ENCODE measurements at regions not wholly inside any gene's neighbourhood (a gene's known extent, or its start where the extent isn't known, plus 50 kb on each side); places are given as distances from the start of the nearest gene placed in this dataset.
"Not testable (repeated sequence)": the region's sequence is repeated elsewhere in the genome, so short reads cannot be mapped to it uniquely, and the experiment has no call there.

DNA sequence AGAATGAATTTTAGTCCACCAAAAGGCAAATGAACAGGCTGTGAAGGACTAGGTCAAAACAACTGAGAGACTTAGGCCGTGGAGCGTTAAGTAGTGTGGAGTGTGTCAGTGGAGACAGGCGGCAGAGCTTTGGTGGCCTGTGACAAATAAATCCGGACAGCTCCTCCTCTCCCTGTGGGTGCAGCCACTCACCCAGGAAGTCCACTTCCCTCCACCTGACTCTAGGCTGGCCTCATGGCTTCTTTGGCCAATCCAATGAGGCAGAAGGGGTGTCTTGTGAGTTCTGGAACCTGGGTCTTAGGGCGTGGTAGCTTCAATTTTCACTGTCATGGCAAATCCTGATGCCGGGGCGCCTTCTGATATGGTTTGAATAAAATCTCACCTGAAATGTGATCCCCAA is 180.9 kb upstream of the C14orf180 start:
- no peak for DNase-seq (ENCODE audit: low read depth in 2 of 2)

DNA sequence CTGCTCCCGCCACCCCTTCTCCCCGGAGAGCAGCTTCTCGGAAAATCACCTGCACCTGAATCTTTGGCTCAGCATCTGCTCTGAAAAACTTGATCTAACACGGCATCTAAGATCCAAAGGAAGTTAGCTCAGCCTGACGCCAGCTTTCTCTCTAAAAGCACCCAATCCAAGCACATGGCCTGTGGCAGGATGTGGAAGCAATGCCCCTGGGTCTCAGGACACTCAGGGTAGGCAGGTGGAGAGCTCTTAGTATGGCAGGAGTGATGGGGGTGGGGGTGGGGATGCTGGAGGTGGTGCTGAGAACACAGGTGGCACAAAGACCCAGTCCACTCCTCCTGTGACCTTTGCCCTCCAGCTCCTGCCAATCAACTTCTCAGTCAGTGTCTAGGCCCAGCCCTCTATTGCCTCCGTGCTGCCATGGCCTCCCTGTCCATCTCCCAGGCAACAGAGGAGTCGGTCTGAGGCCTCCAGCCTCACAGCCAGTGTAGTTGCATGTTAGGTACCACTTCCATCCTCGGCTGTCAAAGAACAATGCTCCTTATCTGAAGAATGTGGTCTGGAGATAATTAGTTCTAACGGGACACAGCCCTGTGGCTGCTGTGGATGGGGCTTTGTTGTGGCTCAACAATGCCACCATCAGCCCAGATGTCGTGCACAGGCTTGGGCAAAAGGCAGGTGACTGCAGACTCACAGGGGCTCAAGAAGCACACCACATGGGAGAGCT is 180.0 kb upstream of the C14orf180 start:
- DNase-seq (ENCODE audit: low read depth in 2 of 2) = no peak

DNA sequence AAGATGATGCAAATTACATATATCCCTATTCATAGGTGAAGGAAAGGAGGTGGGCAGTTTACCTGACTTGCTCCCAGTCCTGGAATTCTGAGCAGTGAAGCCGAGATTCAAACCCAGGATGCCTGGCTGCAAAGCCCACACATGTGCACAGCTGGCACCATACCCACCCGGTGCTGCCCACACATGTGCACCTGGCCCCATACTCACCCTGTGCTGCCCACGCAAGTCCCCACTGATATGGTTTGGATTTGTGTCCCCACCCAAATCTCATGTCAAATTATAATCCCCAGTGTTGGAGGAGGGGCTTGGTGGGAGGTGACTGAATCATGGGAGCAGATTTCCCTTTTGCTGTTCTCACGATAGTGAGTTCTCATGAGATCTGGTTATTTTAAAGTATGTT is 179.2 kb upstream of the C14orf180 start:
- no peak for DNase-seq (ENCODE audit: low read depth in 2 of 2)

DNA sequence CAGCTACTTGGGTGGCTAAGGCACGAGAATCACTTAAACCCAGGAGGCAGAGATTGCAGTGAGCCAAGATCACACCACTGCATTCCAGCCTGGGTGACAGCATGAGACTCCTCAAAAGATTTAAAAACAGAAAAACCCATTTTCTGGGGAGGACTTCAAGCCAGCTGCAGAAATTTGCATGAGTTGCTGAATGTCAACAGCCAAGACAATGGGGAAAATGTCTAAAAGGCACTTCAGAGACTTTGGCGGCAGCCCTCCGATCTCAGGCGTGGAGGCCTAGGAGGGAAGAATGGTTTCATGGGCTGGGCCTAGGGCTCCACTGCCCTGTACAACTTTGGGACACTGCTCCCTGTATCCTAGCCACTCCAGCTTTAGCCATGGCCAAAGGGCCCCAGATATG is 177.8 kb upstream of the C14orf180 start:
- no peak for DNase-seq (ENCODE audit: low read depth in 2 of 2)

DNA sequence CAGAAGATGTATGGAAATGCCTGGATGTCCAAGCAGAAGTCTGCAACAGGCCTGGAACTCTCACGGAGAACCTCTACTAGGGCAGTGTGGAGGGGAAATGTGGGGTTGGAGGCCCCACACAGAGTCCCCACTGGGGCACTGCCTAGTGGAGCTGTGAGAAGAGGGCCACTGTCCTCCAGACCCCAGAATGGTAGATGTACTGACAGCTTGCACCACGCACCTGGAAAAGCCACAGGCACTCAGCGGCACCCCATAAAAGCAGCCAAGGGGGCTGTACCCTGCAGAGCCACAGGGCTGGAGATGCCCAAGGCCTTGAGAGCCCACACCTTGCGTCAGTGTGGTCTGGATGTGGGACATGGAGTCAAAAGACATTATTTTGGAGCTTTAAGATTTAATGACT is 177.3 kb upstream of the C14orf180 start:
- DNase-seq (ENCODE audit: low read depth in 2 of 2) = not testable (repeated sequence)

DNA sequence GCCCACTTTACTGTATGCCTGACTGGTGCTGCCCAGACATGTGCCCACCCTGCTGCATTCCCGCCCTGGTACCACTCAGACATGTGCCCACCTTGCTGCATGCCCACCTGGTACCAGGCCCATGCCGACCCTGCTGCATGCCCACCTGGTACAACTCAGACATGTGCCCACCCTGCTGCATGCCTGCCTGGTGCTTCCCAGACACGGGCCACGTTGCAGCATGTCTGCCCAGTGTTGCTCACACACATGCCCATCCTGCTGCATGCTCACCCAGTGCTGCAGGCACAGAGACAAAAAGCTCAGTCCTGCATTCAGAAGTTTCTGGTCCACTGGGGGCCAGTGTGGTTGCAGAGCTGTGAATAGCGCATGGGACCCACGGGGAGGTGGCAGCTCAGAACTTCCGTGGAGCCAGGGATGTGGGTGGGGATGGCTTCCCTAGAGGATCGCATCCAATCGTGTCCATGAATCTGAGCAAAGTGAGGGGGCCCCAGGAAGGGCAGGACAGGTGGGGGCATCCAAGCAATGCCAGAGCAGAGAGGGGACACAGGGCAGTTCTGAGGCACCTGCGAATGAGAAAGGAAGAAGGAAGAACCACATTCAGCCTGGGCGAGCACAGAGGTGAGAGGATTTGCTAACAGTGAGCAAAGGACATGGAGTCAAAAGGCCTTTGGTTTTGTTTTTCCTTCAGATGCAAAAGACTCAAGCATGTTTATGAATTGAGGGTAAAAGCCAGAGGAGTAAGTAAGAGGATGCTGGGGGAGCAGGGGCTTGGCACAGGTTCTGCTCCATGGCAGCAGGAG is 175.9 kb upstream of the C14orf180 start:
- DNase-seq (ENCODE audit: low read depth in 2 of 2) = no peak

DNA sequence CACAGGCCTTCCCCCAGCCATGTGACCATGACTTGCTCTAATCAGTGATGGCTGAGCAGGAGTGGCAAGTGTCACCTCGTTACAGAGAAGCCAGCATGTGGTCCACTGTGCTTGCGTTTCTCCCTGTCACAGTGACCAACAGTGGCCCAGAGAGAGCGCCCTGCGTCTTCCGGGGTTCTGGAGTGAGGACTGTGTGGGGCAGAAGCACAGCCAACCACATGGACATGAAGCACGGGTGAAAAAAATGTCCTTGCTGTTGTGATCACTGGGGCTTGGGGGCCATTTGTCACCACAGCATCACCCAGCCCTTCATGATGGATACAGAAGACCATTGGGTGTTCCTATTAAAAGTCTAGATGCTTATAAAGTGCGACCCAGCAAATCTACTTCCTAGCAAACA is 174.6 kb upstream of the C14orf180 start:
- no peak for DNase-seq (ENCODE audit: low read depth in 2 of 2)

DNA sequence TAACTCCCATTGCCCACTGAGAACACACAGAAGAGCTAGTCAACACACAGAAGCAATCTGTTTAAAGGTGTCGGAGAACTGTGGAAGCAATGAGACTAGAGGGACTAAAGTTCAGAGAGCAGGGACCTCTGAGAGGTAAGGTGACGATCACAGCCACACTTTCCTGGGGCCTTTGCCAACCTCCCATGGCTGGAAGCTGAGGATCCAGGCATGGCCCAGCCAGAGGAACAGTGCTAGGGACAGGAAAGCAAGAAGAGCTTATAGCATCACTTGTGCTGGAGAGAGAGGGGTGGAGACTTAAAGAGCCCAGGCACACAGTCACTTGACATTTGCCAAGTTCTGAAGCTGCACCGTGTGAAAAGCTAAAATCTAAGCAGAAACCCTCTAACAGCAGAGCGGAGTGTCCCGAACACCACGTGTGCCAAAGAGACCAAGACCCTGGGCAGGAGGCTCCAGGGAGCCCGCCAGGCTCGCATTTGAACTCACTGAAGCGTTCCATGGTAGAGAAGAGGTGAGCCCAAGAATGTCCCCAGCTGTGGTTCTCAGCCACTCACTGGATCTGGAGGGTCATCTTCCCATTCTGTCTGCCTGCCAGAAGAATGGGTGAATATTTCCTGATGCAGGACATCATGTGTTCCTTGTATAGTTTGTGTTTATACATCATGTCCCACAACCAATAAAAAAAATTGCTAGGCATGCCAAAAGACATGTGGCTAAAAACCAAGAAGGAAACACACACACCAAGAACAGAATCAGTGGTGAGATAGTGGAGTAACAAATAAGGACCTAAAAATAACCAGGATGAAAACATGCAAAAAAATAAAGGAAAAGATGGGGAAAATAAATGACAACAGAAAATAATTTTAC is 174.0 kb upstream of the C14orf180 start:
- no peak for DNase-seq (ENCODE audit: low read depth in 2 of 2)

DNA sequence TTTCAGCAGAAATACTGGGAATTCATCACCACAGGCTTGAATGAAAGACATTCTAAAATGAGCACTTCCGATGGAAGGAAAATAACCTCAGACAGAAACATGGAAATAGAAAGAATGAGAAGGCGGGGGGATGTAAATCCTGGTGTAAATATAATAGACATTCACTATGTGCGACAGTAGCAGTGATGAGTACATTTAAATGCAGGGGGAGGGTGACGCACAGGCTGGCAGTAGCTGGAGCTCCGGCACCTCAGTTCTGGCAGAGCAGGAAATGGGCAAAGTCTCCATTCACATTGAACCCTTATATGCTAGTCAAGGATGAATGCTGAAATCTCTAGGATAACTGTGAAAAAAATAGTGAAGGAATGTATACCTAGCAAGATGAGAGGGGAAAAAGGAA is 172.7 kb upstream of the C14orf180 start:
- no peak for DNase-seq (ENCODE audit: low read depth in 2 of 2)

DNA sequence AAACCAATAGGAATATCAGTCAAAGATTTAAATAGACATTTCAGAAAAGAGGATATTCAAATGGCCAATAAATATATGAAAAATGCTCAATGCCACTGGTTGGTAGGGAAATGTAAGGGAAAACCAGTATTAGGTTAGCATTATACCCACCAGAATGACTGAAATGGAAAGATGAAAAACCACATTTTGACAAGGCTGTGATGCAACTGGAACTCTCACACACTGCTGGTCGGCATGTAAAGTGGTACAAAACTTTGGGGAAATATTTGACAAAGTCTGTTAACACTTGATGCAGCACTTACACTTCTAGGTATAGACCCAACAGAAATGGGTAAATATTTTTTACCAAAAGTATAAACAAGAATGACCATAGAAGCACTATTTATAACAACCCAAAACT is 163.2 kb upstream of the C14orf180 start:
- no peak for DNase-seq (ENCODE audit: low read depth in 2 of 2)

DNA sequence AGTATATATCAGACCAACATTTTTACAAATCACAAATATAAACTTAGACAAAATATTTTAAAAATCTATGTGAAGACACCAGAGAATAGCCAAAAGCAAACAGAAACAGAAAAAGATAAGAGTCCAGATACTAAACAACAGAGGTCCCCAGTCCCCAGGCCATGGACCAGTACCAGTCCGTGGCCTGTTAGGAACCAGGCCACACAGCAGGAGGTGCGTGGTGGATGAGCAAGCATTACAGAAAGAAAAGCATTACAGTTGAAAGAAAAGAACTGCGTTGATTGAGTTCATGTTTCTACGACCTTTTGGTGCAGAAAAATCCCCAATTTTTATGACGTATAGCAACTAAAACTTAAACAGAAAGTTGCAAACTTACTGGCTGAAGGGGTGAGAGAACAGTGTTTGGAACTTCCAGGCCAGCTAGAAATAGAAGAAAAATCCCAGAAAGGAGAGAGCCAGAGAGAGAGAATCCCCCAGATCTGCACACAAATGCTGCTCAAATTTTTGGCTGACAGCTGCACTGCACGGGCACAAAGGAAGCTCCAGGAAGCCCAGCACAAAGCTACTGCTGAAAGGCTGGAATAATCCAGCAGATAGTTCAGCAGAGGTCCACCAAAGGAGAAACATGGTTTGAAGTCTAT is 159.6 kb upstream of the C14orf180 start:
- no peak for DNase-seq (ENCODE audit: low read depth in 2 of 2)

DNA sequence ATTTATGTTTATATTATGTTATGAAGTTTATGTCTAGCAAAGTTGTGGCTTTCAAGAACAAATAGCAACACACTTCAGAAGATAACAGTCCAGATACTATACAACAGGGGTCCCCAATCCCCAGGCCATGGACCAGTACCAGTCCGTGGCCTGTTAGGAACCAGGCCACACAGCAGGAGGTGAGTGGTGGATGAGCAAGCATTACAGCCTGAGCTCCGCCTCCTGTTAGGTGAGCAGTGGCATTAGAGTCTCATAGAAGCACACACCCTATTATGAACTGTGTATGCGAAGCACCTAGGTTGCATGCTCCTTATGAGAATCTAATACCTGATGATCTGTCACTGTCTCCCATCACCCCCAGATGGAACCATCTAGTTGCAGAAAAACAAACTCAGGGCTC is 159.0 kb upstream of the C14orf180 start:
- not testable (repeated sequence) for DNase-seq (ENCODE audit: low read depth in 2 of 2)

DNA sequence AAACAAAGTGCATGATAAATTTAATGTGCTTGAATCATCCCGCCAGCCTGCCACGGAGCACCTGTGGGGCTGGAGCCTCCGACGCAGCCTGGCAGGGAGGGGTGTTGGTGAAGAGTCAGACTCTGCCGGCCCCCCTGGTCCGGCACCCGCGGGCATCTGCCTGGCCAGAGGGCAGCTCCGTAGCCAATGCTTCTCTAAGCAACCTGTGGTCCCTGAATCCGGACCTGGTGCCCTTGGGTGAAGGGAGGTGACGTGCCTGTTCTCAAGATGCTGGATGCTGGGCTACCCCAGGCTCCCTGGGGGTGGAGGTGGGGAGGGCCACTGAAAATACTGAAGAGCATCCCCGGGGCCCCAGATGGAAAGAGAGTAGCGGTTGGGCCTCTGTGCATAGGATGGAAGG is 158.6 kb upstream of the C14orf180 start:
- no peak for DNase-seq (ENCODE audit: low read depth in 2 of 2)

DNA sequence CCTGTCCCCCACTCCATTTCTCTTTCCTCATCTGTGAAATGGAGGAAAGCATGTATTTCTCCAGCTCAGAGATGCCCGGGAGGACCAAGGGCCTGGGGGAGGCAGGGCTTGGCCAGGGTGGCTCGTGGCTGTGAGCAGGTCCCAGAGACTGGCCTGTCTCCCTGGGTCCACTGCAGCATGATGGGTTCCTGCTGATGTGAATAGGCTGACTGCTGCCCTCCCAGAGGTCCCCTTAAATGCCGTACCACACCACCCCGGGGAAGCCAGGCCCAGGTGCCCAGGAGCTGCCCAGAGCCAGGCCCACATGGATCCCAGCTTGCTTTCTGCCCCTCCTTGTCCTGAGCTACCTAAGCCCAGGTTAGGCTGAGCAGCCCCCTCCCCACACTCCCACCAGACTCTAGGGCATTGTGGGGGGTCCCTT is 158.2 kb upstream of the C14orf180 start:
- DNase-seq (ENCODE audit: low read depth in 2 of 2) = no peak

DNA sequence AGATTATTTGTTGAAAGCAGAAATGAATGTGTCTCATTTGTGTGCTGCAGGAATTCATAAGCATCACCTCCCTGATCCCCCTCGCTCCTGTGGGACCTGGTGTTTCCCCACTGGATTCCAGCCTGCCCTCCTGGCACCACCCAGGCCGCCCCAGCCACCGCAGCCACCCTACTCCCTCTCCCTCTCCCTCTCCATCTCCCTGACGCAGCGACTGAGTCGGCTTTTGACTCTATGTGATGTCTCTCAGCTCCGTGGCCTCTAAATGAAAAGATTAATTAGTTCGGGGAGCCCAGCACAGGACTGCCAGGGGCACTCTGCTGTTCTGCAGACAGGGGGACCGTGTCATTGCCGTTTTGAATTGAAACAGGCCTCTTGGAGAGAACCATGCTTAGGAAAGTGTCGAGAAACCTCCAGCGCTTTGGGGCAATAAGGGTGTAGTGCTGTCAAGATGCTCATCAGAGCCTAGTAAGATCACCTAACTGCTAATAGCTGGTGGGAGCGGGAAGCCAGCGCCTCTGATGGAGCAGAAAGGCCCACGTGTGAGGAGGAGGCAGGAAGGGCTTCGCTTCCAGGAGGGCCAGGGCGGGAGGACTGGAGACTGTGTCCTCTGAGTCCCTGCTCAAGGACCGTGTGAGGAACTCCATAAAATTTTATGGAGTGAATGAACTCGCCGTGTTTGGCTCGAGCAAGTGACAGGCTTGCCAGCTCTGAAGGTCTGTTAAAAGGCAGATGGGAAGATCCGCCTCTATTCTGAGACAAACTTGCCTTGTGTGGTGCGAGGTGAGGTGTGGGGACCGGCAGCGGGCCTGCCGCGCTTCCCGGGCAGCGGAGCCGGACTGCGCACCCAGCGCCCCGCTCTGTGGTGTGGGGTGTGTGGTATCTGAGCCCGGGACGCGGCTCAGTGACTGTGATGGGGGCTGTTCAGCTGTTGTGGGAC is 157.4 kb upstream of the C14orf180 start:
- DNase-seq (ENCODE audit: low read depth in 2 of 2) = no peak

DNA sequence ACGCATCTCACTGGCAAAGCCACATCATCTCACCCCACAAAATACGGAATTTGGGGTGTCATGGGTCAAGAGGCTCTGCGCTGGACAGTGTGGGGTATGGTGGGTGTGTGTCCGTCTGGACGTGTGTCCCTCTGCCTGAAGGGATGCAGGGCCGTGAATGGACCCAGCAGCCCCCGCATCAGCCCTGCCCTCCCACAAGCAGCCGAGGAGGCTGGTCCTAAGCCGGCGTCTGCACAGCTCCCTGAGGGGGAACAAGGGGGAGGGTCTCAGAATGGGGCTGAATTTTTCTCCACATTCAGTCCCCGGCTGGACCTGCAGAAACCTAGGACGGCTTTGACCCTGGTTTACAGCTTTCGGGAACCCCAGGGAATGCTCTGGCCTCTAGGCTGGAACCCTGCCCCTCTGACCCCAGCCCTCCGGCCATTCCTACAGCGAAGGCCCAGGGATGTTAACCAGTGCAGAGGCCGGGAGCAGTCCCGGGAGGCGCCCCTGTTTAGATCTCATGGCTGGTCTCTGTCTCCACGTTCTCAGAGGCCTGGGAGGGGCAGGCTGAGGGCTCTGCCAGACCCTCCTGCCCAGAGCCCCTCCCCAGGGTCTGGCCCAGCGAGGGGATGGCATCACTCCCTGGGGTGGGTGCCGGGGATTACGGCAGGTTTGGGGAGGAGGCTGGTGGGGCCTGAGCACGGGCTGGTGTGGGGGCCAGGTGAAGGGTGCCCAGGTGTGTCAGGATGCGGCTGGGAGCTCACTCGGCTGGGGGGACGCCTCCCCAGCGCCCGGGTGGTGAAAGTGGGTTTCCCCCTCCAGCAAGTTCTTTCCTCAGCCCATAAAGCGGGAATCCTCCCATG is 156.5 kb upstream of the C14orf180 start:
- no peak for DNase-seq (ENCODE audit: low read depth in 2 of 2)

DNA sequence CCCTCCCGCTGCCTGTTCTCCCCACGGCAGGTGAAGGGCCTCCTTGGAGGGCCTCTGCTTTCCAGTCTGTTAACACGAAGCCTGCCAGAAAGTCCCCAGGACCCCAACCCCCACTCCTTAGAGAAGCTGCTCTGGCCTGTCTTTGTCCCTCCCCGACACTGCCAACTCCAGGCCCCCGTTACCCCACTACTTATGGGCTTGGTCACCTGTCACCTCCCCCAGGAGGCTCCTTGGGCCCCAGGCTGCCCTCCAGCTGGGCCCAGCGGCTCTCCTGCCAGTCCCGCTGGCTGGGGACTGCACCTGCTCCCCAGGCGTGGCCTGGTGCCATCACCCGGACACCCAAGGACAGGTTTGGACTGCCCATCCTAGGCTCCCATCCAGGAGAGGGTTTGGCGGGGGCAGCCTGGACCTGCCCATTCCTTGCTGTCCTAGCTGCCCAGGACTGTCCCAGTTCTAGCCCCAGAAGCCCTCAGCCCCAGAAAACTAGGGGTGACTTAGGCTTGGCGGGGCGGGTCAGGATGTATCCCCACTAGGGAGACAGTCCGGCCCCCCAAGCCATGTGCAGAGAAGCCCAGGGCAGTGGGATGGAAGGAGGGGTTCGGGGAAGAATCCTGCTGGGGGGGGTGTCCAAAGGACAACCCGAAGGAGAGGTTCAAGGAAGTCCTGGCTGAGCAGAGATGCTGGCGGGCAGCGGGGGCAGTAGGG is 155.7 kb upstream of the C14orf180 start:
- no peak for DNase-seq (ENCODE audit: low read depth in 2 of 2)

DNA sequence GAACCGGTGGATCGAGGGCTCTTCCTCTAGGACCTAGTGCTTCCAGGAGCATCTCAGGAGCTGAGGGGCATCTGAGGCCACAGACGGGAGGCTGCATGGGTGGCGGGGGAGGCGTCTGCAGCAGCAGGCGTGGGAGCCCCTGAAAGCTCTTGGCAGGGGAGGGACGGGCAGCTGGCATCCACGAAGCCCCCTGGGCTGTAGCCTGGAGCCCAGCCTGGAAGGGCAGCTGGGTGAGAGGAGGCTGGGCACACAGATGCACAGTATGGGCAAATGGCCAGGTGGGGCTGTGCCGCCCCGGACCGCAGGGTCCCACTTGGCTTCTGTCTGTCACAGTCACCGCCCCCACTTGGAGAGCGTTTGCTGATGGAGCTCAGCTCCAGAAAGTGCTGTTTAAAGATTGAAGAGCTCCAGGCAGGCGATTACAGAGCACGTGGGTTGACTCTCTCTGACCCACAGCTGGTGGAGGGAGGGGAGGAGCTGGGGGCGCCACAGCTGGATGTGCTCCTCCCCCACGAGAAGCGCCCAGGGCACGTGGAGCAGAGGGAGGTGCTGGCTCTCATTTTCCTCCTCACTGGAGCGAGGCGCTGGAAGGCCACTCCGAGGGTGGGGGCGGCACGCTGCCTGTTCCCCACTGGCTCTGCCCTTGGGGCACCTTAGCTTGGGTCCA is 155.0 kb upstream of the C14orf180 start:
- DNase-seq (ENCODE audit: low read depth in 2 of 2) = no peak

Measured in activated CD8-positive, alpha-beta memory T cell treated with anti-CD3 and anti-CD28 coated beads for 4 hours (primary cell).